ENCODE measurements at regions not wholly inside any gene's neighbourhood (a gene's known extent, or its start where the extent isn't known, plus 50 kb on each side); places are given as distances from the start of the nearest gene placed in this dataset.

DNA sequence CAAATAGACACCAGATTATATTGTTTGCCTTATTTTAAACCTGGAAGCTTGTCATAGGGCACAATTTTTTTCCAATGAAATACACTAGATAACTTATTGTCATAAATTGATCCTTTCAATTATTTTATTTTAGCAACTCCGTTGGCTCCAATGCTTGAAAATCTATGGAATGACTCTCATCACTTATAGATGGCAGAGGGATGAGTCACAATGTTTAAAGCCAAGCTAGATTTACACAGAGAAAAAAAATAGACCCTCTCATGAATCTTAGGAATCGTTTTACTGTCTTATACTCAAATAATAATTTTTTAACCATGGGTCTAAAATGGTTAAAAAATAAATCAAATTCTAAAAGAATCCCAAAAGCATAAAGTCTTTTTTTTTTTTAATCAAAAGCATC is 1276.6 kb upstream of the FLRT2 start:
- FAIRE-seq (no peak), DNase-seq (no peak)
- Histone ChIP-seq H3K27ac (ENCODE audit: low read depth in 2 of 2, low read length in 2 of 2) (no peak overlapping the region), H3K27me3 (ENCODE audit: control insufficient read depth, insufficient read depth, low read length) (no peaks in the 10 kb centered on the region), H3K9me3 (ENCODE audit: control insufficient read depth in 2 of 3, insufficient read depth in 1 of 3, low read length in 3 of 3) (no peaks in the 10 kb centered on the region), H3K4me3 (ENCODE audit: low read length in 3 of 3) (no peak overlapping the region), H3K4me1 (ENCODE audit: control insufficient read depth in 2 of 3, insufficient read depth in 2 of 3, low read depth in 1 of 3, low read length in 3 of 3) (peaks cover 0 to 2% (median 0%) of the 10 kb centered on the region in 3 donors), H3K9ac (ENCODE audit: low read length in 3 of 3) (no peak overlapping the region), H3K36me3 (ENCODE audit: control insufficient read depth in 2 of 3, insufficient read depth in 3 of 3, low read length in 3 of 3) (no peaks in the 10 kb centered on the region)
- TF ChIP-seq, protein P1, sequence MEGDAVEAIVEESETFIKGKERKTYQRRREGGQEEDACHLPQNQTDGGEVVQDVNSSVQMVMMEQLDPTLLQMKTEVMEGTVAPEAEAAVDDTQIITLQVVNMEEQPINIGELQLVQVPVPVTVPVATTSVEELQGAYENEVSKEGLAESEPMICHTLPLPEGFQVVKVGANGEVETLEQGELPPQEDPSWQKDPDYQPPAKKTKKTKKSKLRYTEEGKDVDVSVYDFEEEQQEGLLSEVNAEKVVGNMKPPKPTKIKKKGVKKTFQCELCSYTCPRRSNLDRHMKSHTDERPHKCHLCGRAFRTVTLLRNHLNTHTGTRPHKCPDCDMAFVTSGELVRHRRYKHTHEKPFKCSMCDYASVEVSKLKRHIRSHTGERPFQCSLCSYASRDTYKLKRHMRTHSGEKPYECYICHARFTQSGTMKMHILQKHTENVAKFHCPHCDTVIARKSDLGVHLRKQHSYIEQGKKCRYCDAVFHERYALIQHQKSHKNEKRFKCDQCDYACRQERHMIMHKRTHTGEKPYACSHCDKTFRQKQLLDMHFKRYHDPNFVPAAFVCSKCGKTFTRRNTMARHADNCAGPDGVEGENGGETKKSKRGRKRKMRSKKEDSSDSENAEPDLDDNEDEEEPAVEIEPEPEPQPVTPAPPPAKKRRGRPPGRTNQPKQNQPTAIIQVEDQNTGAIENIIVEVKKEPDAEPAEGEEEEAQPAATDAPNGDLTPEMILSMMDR (IDR thresholded peaks at IDR 0.05; ENCODE audit: borderline replicate concordance, extremely low read depth, insufficient read depth) = no peak
- intact Hi-C loops (cut with DNase I) = no loop called here

DNA sequence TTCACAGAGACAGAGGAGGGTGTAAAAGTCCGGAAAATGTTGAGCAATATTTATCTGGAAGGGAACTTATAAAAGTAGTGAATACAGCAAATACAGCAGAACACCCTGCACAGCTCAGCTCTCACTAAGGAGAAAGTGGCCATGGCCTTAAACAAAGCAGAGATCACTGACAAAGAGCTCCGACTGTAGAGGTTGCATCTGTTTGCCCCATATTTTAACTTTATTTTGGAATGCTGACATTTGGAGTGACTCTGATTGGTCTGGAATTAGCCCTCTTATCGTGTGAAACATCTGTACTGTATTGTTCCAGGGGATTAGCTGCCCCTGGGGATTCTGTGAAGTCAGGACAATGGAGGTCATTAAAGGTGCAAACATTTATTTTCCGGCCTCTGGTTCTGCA is 1275.7 kb upstream of the FLRT2 start:
- Histone ChIP-seq H3K4me3 (ENCODE audit: low read length in 3 of 3) (no peak overlapping the region), H3K4me1 (ENCODE audit: control insufficient read depth in 2 of 3, insufficient read depth in 2 of 3, low read depth in 1 of 3, low read length in 3 of 3) (peaks cover 0 to 2% (median 0%) of the 10 kb centered on the region in 3 donors), H3K9ac (ENCODE audit: low read length in 3 of 3) (no peak overlapping the region), H3K9me3 (ENCODE audit: control insufficient read depth in 2 of 3, insufficient read depth in 1 of 3, low read length in 3 of 3) (no peaks in the 10 kb centered on the region), H3K27me3 (ENCODE audit: control insufficient read depth, insufficient read depth, low read length) (no peaks in the 10 kb centered on the region), H3K36me3 (ENCODE audit: control insufficient read depth in 2 of 3, insufficient read depth in 3 of 3, low read length in 3 of 3) (no peaks in the 10 kb centered on the region), H3K27ac (ENCODE audit: low read depth in 2 of 2, low read length in 2 of 2) (no peak overlapping the region)
- FAIRE-seq (no peak), DNase-seq (peak in 3 of 5 donors; percentile 13 to 64 (median 34))
- intact Hi-C loops (cut with DNase I) = no loop called here
- TF ChIP-seq, protein P1 (IDR thresholded peaks at IDR 0.05; ENCODE audit: borderline replicate concordance, extremely low read depth, insufficient read depth) = no peak

DNA sequence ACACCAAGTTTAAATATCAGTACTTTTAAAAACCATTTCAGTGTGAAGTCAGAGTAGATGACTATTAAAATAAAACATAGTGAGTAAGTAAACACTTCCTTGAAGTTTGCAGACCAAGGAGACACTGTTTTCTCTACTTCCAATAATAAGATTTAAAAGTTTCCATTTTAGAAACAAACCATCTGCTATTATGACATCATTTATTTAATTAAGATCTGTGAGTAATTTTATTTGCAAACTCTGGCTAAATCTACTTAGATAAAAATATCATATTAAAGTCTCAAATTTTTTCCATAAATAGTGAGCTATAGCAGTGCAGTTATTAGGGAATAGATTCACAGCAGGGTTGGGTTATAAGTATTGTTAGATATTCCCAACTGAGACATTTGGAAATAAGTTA is 1267.0 kb upstream of the FLRT2 start:
- Histone ChIP-seq H3K27me3 (ENCODE audit: control insufficient read depth, insufficient read depth, low read length) (no peaks in the 10 kb centered on the region), H3K4me3 (ENCODE audit: low read length in 3 of 3) (no peak overlapping the region), H3K9ac (ENCODE audit: low read length in 3 of 3) (no peak overlapping the region), H3K9me3 (ENCODE audit: control insufficient read depth in 2 of 3, insufficient read depth in 1 of 3, low read length in 3 of 3) (no peaks in the 10 kb centered on the region), H3K36me3 (ENCODE audit: control insufficient read depth in 2 of 3, insufficient read depth in 3 of 3, low read length in 3 of 3) (no peaks in the 10 kb centered on the region), H3K4me1 (ENCODE audit: control insufficient read depth in 2 of 3, insufficient read depth in 2 of 3, low read depth in 1 of 3, low read length in 3 of 3) (no peaks in the 10 kb centered on the region), H3K27ac (ENCODE audit: low read depth in 2 of 2, low read length in 2 of 2) (no peak overlapping the region)
- DNase-seq (no peak), FAIRE-seq (no peak)
- TF ChIP-seq, protein P1 (IDR thresholded peaks at IDR 0.05; ENCODE audit: borderline replicate concordance, extremely low read depth, insufficient read depth) = no peak
- intact Hi-C loops (cut with DNase I) = no loop called here

DNA sequence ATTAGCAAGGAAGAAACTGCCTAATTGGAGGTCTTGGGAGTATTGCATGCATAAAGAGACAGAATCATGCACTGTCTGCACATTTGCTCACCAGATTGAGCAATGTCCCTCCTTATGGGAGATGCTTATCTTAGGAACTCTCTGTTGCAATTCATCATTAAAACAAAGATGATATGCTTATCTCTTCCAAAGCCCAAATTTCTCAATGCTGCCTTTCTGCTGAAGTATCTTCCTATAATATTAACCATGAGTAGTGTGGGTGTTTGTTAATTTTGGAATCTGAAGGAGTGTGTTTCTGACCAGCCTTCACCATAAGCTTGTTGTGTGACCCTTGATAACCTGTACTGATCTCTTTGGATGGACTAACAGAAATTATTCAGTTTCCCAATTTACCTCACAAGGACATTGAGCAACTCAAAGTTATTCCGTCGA is 1257.6 kb upstream of the FLRT2 start:
- H3K27me3 ChIP-seq (ENCODE audit: control insufficient read depth, insufficient read depth, low read length) = no peaks in the 10 kb centered on the region
- DNase-seq (no peak), FAIRE-seq (no peak)
- intact Hi-C loops (cut with DNase I) = no loop called here
- H3K9me3 ChIP-seq (ENCODE audit: control insufficient read depth in 2 of 3, insufficient read depth in 1 of 3, low read length in 3 of 3) = no peaks in the 10 kb centered on the region
- H3K4me3 ChIP-seq (ENCODE audit: low read length in 3 of 3) = no peak overlapping the region
- no peaks in the 10 kb centered on the region for H3K4me1 ChIP-seq (ENCODE audit: control insufficient read depth in 2 of 3, insufficient read depth in 2 of 3, low read depth in 1 of 3, low read length in 3 of 3)
- TF ChIP-seq, protein P1 (IDR thresholded peaks at IDR 0.05; ENCODE audit: borderline replicate concordance, extremely low read depth, insufficient read depth) = no peak
- no peaks in the 10 kb centered on the region for H3K36me3 ChIP-seq (ENCODE audit: control insufficient read depth in 2 of 3, insufficient read depth in 3 of 3, low read length in 3 of 3)
- no peak overlapping the region for H3K27ac ChIP-seq (ENCODE audit: low read depth in 2 of 2, low read length in 2 of 2)
- no peak overlapping the region for H3K9ac ChIP-seq (ENCODE audit: low read length in 3 of 3)

Measured in kidney (tissue), 13 donors.